Left renal cortex interstitium (tissue), 4 donors: ENCODE measurements at regions not wholly inside any gene's neighbourhood (a gene's known extent, or its start where the extent isn't known, plus 50 kb on each side); places are given as distances from the start of the nearest gene placed in this dataset.

Experiments used
- DNase-seq, 4 donors: peaks; one replicate each; pipeline ENCODE4 v3.0.0-alpha.2; 2013; ENCODE audit warnings: low read depth in 4 of 4, low spot score in 2 of 4, missing footprints in 1 of 4

DNA sequence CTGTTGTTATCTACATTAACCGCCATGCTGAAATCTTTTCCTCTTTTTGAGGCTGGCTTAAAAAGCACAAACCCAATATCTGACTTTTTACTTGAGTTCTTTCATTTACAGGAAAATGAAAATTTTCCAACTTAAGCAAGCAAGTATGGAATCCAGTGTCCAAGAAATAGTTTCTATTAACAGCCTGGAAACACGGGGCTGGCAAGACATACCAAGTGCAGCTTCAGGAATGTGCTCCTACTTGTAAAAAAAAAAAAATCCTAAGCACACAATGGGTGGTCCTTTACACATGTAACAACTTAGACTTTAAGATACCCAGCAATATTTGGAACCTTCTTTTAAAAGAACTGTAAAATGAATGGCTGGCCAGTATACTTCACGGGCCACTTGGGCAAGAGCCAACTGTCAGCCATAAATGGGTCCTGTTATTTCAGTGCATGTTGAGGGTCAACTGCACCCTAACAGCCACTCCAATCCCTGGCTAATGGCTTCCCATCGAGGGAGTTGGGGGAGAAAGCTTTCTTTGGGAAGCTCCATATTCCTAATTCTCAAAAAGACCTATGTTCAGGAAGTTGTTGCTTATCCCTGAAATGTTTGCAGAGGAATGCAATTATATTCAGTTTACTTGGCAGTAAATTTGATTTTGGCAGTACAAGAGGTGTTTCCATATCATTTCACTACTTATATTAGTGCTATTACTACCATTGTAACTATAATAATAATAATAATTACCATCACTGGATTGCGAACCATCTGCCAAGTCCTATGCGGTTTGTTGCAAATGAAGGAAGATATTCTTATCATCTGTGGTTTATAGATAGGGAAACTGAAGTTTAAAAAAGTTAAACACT lies 236.4 kb upstream of the TMEM72 start:
- no peak for DNase-seq

DNA sequence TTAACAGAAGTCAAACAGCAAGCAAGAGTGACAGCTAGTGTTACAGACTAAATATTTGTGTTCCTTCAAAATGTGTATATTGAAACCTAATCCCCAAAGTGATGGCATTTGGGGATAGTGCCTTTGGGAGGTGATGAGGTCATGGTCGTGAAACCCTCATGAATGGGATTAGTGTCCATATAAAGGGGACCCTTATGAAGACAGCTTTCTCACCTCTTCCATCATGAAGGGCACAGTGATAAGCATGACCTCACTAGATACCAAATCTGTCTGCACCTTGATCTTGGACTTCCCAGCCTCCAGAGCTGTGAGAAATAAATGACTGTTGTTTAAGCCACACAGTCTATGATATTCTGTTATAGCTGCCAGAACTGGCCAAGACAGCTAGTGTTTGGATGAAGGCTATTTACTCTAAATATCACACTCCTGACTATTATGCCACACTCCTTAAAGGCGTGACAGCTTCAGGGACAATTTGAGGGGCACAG lies 235.7 kb upstream of the TMEM72 start:
- DNase-seq: no peak

DNA sequence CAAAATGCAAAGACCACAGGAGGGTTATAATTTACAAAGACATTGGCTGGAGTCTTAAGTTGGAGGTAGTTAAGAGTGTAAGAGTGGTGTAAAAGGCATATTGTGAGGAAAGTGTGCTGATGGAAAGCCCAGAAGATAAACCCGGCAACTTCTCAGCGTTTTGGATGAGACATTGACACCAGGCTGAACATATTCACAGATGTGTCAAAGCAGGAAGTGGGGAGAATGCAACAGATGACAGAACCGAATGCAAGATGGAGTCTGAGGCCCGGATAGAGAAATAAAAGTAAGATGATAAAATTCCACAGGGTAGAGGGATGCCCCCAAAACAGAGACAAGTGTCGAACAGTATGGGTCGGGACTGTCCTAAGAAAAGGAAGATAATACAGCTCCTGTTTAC lies 230.4 kb upstream of the TMEM72 start:
- no peak for DNase-seq

DNA sequence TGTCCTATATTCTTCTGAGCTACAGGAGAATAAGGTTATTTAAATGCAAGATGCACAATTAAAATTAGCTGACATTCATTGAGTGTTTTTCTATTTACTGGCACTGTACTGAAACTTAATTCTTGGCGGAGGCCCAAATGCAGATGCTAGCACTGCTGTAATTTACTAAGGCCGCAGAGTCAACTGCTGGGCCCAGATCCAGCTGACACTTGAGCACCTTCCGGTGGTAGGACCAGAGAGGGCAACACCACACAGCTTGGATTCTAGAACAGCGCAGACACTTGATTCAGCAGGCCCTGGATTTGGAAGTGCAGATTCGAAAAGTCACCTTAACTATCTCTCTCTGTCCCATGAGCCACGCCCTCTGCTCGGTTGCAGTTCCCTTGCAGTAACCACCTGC lies 228.6 kb upstream of the TMEM72 start:
- no peak for DNase-seq

DNA sequence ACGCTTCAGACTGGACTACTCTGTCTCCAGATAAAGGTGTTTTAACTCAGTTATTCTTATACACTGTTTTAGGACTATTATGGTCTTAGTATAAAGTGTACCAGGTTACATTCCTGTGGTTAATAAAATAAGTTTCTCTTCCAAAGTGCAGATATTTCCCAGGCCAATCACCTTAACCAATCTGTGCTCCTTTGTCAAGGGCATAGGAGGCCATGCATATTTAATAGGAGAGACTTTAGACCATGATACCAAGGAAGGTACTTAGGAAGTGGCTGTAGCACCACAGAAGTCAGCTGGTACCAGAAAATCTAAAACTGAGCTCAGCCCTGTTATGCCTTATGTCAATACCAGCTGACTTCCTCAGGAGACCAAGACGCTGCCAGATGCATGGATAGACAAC lies 226.5 kb upstream of the TMEM72 start:
- no peak for DNase-seq

DNA sequence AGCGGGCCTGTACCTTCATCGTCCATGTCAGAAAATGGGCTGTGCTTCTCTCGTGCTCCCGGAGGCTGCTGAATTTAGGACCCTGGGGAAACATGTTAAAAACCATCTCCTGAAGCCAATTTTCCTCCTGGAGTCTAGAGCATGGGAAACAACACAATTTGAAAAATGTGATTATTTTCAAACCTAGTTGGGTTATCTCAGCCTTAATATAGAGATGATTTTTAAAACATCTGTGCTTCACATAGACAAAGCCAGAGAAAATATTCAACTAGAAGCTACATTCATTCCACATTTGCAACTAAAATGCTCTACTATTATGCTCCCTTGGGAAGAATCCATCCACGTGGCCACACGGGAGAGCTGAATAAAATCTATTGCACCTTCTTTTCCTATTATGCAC lies 225.9 kb upstream of the TMEM72 start:
- no peak for DNase-seq

DNA sequence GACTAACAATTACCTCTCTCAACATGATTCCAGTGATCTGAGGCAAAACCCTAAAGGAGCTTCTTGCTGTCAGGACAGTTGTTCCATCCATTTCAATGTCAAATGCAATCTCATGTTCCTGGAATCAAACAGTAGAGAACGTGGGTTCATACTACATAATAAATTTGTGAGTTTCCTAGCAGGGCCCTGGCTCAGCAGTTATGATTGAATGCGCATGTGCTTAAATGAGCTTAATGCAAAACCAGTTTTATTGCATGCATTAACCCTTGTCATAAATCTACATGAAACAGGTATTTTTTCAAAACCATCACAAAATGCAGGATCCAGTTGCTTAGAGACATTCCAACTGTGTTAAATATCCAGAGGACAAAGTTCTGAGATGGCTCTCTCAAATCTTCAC lies 225.4 kb upstream of the TMEM72 start:
- DNase-seq: no peak

DNA sequence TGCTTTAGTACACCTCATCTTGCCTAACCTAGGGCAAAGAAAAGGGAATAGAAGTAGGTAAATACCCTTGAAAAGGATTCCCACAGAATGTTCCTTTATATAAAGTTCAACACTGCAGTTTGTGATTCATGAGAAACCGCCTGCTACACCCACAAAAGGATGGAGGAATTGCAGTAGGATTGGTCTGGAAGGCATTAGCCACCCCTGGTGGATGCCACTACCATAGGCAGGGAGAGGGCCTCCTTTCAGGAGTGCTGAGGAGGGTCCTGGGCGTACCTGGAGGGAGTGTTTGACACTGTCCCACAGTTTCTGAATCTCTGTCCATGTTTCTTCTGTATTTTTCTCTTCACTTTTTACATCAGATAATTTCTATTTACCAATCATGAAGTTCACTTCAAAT lies 221.8 kb upstream of the TMEM72 start:
- no peak for DNase-seq

DNA sequence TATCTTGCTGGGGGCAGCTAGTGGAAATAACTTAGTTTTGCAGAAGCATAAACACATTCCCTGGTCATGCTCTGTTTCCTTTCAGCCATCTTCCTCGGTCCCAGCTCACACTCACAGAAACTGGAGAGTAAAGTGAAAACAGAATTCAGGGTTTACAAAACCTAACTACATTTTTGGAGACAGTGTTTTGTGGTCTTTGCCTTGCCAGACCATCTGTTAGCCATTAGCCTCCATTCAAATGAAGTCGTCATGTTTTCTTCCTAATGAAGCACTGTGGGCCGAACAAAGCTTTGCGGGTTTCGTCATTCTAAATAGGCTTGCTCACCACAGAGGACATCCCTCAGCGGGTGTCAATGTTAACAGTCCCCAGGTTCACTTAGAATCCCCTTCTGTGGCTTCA lies 214.6 kb upstream of the TMEM72 start:
- DNase-seq: no peak

DNA sequence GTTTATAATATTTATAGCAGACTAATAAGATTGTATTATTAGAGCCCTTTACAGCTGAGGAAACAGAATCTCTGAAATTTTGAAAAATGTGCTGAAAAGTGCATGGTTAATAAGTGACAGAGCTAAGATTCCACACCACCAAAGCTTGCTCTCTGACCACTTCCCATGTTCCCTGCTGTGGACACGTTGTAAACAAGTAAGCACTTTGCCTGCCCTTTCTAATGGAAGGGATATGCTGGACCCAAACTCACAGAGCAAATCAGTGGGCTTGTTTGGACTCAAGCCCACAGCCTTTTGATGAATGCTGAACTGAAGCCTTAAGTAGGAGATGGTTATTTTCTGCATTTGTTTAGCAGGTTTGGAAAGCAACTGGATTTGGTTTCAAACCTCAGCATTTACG lies 214.0 kb upstream of the TMEM72 start:
- DNase-seq: no peak

DNA sequence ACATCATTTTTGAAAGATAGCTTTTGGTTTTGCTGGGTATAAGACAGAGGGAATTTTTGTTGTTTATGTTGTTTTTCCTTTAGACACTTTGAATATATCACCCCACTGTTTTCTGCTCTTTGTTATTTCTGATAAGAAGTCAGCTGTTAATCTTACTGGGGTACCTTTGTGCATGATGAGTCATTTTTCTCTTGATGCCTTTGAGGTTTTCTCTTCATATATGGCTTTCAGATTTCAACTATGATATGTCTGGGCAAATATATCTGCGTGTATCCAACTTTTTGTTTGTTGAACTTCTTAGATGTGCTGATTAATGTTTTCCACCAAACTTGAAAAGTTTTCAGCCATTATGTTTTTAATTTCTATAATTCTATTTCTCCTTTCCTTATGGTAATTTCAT lies 208.6 kb upstream of the TMEM72 start:
- DNase-seq: no peak

DNA sequence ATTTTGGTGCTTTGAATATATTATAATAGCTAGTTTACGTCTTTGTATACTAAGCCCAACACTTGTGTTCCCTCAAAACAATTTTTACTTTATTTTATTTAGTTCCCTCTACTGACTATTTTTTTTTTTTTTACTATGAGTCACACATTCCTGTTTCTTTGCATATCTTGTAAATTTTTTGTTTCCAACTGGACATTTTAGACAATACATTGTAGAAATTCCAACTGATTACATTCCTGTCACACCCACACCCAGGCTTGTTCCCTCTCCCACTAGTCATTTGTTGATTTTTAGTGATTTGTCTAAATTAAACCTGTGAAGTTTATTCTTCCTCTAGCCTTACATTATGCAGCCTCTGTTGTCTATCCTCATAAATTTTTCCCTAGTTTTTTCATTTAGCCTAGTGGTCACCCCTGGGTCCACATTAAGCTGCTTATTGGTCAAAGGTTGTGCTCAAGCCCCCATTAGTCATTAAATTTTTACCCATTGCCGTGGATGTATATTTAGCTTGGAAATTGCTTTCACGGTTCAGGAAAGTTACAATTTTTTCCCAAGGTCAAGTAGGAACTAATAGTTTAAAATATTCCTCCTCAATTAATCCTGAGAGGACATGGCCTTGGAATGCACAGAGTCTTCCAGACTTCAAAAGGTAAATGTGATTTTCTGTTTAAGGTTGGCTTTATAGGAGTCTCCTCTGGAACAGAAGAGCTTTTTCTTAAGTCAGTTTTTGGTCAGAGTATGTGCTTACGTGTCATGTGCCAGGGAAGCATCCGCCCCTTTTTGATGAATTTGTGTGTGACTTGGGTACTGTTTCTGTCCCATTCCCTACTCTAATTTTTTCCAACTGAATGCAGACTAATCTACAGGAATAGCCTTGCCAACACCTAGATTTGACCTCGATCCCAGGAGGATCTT lies 207.6 kb upstream of the TMEM72 start:
- DNase-seq: no peak

DNA sequence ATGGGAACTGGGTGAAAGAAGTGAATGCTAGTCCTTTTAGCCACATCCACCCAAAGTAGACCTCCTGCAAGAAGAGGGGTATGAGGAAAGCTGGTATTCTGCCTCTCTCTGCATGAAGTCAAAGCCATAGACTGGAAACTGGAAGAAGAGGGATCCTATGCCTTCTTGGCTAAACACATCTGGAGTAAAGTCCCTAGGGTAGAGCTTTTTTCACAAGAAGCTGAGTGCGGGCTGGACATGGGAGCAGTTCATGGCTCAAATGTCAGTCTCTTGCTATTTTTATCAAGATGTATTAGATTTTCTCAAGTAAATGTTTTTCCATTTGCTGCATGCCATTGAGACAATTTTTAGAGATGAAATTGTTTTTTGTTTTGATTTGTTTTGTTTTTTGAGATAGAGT lies 206.5 kb upstream of the TMEM72 start:
- no peak for DNase-seq

DNA sequence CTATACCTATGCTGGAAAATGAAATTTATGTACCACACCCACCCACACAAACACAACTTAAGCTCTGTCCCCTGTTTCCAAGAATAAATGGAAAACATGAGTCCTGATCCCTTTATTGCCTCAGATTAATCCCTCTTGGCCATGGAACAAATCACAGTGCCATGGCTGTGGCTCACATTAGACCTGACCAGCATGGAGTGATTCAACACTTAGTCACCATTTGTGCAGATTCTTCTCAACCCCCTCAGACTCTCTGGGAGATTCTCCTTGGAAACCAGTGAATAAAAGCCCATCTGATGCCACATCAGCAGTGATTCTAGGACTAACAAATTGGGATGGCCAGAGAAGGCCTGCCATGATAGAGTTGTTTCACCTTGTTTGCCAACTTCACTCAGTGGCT lies 204.4 kb upstream of the TMEM72 start:
- DNase-seq: no peak

DNA sequence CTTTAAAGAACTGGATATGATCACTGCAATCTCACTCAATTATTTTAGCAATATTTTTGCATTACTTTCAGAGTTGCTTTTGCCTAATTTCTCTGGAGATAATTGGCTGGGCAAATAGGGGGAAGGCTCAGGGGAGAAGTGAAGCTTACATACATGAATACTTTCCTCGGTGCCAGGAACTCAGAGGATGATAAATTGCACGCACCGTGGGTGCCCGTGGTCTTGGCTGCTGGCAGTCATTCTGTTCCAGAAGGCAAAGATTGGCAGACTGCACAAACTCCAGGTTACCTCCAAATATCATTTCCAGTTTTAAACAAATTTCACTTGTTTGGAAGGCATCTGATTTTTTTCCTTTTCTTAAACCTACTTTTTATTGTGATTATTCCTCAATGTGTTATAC lies 197.8 kb upstream of the TMEM72 start:
- no peak for DNase-seq

DNA sequence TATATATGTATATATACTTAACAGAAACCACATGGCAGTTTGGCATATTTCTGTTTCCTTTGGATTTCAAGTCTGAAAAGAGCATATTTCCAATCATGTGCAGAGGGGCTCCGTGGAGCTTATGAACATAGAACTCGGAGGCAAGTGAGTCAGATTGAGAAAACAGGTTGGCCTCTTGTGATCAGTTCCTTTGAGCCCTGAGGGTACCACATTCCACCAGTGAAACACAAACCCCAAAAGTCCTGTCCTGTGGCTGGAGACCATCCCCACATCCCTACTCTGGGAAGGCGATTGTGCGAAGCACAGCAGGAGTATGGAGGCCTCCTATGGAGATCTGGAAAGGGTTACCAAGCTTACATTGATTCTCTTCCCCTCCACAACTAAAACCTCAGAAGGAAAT lies 196.7 kb upstream of the TMEM72 start:
- DNase-seq: no peak

DNA sequence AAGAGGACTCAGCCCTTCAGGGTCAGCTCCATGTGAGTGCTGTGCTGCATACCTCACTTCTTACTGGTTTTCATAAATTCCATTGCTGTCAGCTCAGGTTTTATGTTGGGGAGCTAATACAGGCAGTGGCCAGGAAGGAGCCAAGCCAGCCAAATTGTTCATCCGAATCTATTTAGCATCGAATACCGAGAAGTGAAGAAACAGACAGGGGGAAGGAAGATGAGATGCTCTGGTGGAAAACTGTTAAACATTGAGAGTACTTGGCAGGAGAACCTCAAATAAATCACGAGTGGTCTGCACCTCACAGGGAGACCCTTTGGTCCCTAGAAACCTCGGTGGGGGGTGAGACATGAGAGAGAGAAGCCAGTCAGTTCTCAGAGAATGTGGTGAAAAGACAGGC lies 196.0 kb upstream of the TMEM72 start:
- DNase-seq: no peak

DNA sequence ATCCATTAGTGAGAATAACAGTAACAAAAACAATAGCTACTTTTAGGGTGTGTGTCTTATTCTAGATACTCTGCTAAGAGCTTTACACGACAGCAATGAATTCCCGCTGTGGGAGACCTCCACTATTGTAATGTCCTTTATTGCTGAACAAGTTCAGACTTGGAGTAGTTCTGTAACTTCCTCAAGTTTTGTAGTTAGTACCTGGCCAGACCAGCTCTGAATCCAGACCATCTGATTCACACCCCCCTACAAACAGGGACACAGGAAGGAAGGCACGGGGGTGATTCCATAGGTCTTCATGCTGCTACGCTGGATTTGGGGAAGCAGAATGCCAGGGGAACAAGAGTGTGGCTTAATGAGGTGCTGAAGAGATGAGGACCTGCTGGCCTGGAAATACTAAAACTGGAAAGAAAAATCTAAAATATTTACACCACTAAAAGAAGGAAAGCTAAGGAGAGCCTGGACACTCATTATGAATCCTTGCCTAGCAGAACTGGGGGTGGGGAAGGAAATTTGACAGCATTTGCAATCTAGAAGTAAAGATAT lies 194.6 kb upstream of the TMEM72 start:
- no peak for DNase-seq

DNA sequence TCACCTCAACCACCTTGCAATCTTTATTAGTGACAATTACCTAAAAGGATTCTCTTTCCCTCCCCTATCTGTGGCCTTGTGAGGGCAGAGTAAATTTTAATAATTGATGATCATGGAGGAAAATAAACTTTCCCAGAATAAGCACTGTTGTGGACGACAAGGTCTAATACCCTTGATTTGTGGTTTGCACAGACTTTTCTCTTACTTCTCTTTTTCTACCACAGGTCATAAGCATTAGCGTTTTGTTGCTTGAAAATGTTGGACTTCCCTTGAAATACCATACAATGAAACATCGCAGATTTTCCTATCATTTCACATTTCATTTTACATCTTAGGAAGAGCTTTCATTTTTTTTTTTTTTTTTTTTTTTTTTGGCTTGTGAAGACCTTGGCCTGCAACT lies 188.1 kb upstream of the TMEM72 start:
- no peak for DNase-seq

DNA sequence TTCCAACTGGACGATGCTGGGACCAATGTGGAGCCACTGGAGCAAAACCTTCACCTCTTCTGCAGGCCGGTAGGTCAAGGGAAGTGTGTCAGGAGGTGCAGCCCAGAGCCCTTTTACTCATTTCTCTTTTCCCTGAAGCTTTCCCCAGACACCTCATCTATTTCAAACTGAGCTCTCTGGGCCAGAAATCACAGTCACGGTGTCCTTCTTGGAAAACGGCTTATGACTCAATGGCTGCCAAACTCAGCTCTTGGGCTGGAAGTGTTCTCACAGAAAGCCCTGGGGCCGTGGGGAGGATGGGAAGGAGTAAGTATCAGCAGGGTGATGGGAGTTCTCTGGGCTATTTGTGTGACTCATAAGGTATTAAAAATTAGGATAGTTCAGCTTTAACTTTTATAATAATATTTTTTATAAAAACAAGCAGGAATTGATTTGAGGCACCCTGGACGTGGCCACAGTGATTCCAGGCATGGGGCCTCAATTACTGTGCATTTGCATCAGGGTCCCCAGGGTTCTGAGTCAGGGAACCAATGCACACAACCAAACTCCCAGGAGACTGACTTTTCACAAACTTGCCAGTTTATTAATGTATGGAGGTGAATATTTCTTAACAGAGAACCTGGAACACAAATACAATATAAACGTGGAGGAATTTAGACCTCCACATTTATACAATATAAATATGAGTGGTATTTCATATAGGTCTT lies 187.4 kb upstream of the TMEM72 start:
- DNase-seq: no peak
